SK-N-SH (cell line): ENCODE measurements at regions not wholly inside any gene's neighbourhood (a gene's known extent, or its start where the extent isn't known, plus 50 kb on each side); places are given as distances from the start of the nearest gene placed in this dataset.

Experiments
- CTCF ChIA-PET: fragments of 300-600, 350-600 bp; formaldehyde crosslinking; extraction: SDS; loops from one replicate; lab custom pipeline; 2021; lab: Yijun Ruan, JAX
- POLR2A ChIA-PET: fragments of 350-600 bp; sonication (Branson Sonifier 250); formaldehyde crosslinking; extraction: SDS; loops from one replicate; lab custom pipeline; 2020; ENCODE audit warnings: antibody characterized with exemption, inconsistent platforms; lab: Yijun Ruan, JAX
- DNase-seq: peaks from one replicate; pipeline ENCODE4 v3.0.0; 2012
- H2AFZ ChIP-seq: fragments of 200-600 bp; sonication (generic); 2 replicates; pipeline ENCODE4 v1.8.1; 2016; ENCODE audit warnings: antibody characterized with exemption, mild to moderate bottlenecking, low read depth
- H3F3A ChIP-seq: fragments of 200-600 bp; sonication (generic); replicated peaks from 2 replicates; pipeline ENCODE3; 2016; ENCODE audit warnings: antibody characterized with exemption, mild to moderate bottlenecking; ENCODE audit not compliant: insufficient read depth
- H3K27ac ChIP-seq, 2 experiments: fragments of 200-500 bp in 1 of 2; fragments of 200-600 bp in 1 of 2; sonication (Bioruptor generic) in 1 of 2; sonication (generic), shearing (Covaris generic) in 1 of 2; 2 replicates each; pipeline versions ENCODE4 v1.5.1 to v1.6.1; 2014 to 2016; ENCODE audit warnings: low read depth in 2 of 2, inconsistent platforms in 1 of 2, low read length in 1 of 2, mild to moderate bottlenecking in 1 of 2, mixed read lengths in 1 of 2
- H3K27me3 ChIP-seq: fragments of 200-600 bp; sonication (generic), shearing (Covaris generic); 2 replicates; pipeline ENCODE4 v1.6.1; 2016; ENCODE audit warnings: mixed run types; ENCODE audit not compliant: insufficient read depth
- H3K36me3 ChIP-seq, 2 experiments: fragments of 200-500 bp in 1 of 2; fragments of 200-600 bp in 1 of 2; sonication (Bioruptor generic) in 1 of 2; sonication (generic) in 1 of 2; replicated peaks in 1 of 2; 2 replicates each; pipeline versions ENCODE3 to v1.5.1; 2014 to 2016; ENCODE audit warnings: low read length in 1 of 2, mild to moderate bottlenecking in 1 of 2; ENCODE audit not compliant: insufficient read depth in 2 of 2, control insufficient read depth in 1 of 2
- H3K4me1 ChIP-seq, 2 experiments: fragments of 200-500 bp in 1 of 2; fragments of 200-600 bp in 1 of 2; sonication (Bioruptor generic) in 1 of 2; sonication (generic), shearing (Covaris generic) in 1 of 2; 2 replicates each; pipeline versions ENCODE4 v1.5.1 to v1.6.1; 2014 to 2016; ENCODE audit warnings: low read depth in 1 of 2, low read length in 1 of 2, mixed run types in 1 of 2; ENCODE audit not compliant: insufficient read depth in 2 of 2, control insufficient read depth in 1 of 2
- H3K4me2 ChIP-seq: fragments of 200-600 bp; sonication (generic), shearing (Covaris generic); 2 replicates; pipeline ENCODE4 v1.6.1; 2017; ENCODE audit warnings: mixed run types
- H3K4me3 ChIP-seq, 2 experiments: fragments of 200-500 bp in 1 of 2; fragments of 200-600 bp in 1 of 2; sonication (Bioruptor generic) in 1 of 2; sonication (generic), shearing (Covaris generic) in 1 of 2; 2 replicates each; pipeline versions ENCODE4 v1.5.1 to v1.8.1; 2014 to 2016; ENCODE audit warnings: low read depth in 2 of 2, inconsistent platforms in 1 of 2, low read length in 1 of 2, mild to moderate bottlenecking in 1 of 2, mixed read lengths in 1 of 2, moderate library complexity in 1 of 2
- H3K79me2 ChIP-seq: fragments of 200-600 bp; sonication (generic); 2 replicates; pipeline ENCODE4 v1.8.1; 2017; ENCODE audit warnings: mild to moderate bottlenecking; ENCODE audit not compliant: insufficient read depth
- H3K9ac ChIP-seq: fragments of 200-600 bp; sonication (generic); 2 replicates; pipeline ENCODE4 v1.6.1; 2017; ENCODE audit warnings: mixed run types
- H3K9me2 ChIP-seq: fragments of 200-600 bp; sonication (generic); 2 replicates; pipeline ENCODE4 v1.6.1; 2017; ENCODE audit warnings: mixed run types
- H3K9me3 ChIP-seq: fragments of 200-600 bp; sonication (generic); 2 replicates; pipeline ENCODE4 v1.6.1; 2017; ENCODE audit warnings: mixed run types, mild to moderate bottlenecking, moderate library complexity
- H4K20me1 ChIP-seq: fragments of 200-600 bp; sonication (generic); 2 replicates; pipeline ENCODE4 v1.6.1; 2017; ENCODE audit warnings: mild to moderate bottlenecking, mixed run types; ENCODE audit not compliant: insufficient read depth
- EP300 ChIP-seq, 2 experiments: IDR thresholded peaks; 2 replicates each; pipeline versions ENCODE4 v1.4.0 to v1.6.1; 2012; ENCODE audit warnings: borderline replicate concordance in 1 of 2, low read depth in 1 of 2, low read length in 1 of 2
- EZH2phosphoT487 ChIP-seq: fragments of 200-600 bp; sonication (generic); IDR thresholded peaks from 2 replicates; pipeline ENCODE4 v1.6.1; 2017; ENCODE audit warnings: low read depth, mixed run types, mild to moderate bottlenecking, antibody characterized with exemption, moderate library complexity, borderline replicate concordance
- FOSL2 ChIP-seq: IDR thresholded peaks from 2 replicates; pipeline ENCODE4 v1.4.0; 2012; ENCODE audit warnings: low read depth, mild to moderate bottlenecking, moderate library complexity, borderline replicate concordance
- FOXM1 ChIP-seq: IDR thresholded peaks from 2 replicates; pipeline ENCODE4 v1.4.0; 2012; ENCODE audit warnings: low read depth, mild to moderate bottlenecking
- JUND ChIP-seq: IDR thresholded peaks from 2 replicates; pipeline ENCODE4 v1.4.0; 2012
- MXI1 ChIP-seq: IDR thresholded peaks from 2 replicates; pipeline ENCODE4 v1.6.1; 2012; ENCODE audit warnings: mild to moderate bottlenecking, low read depth, low read length, improper control_type of control experiment
- NFIC ChIP-seq: IDR thresholded peaks from 2 replicates; pipeline ENCODE4 v1.4.0; 2012; ENCODE audit warnings: borderline replicate concordance
- NRF1 ChIP-seq: IDR thresholded peaks from 2 replicates; pipeline ENCODE4 v1.6.1; 2012; ENCODE audit warnings: low read depth, mild to moderate bottlenecking, low read length
- POLR2AphosphoS5 ChIP-seq: IDR thresholded peaks from 2 replicates; pipeline ENCODE4 v1.6.1; 2012; ENCODE audit warnings: low read depth, low read length
- RAD21 ChIP-seq: IDR thresholded peaks from 2 replicates; pipeline ENCODE4 v1.6.1; 2012; ENCODE audit warnings: mild to moderate bottlenecking, low read length
- RFX5 ChIP-seq: IDR thresholded peaks from 2 replicates; pipeline ENCODE4 v1.6.1; 2012; ENCODE audit warnings: mild to moderate bottlenecking, improper control_type of control experiment, low read length
- RXRA ChIP-seq: IDR thresholded peaks from 2 replicates; pipeline ENCODE4 v1.4.0; 2012; ENCODE audit warnings: low read depth, mild to moderate bottlenecking, borderline replicate concordance
- SIN3A ChIP-seq: IDR thresholded peaks from 2 replicates; pipeline ENCODE4 v1.6.1; 2012; ENCODE audit warnings: low read depth, mild to moderate bottlenecking, low read length, moderate library complexity, borderline replicate concordance
- WGBS: methylation state at CpG from one replicate; pipeline ENCODE4 v1.1.6; 2017; ENCODE audit warnings: low lambda C conversion rate; 5-methylcytosine and 5-hydroxymethylcytosine counted together
- TF ChIP-seq, protein P1 (sequence below): IDR thresholded peaks from 2 replicates; pipeline ENCODE4; 2012
- TF ChIP-seq, protein P2 (sequence below): IDR thresholded peaks from 2 replicates; pipeline ENCODE4 v1.6.1; 2012; ENCODE audit warnings: mild to moderate bottlenecking, low read depth, low read length, moderate library complexity

DNA sequence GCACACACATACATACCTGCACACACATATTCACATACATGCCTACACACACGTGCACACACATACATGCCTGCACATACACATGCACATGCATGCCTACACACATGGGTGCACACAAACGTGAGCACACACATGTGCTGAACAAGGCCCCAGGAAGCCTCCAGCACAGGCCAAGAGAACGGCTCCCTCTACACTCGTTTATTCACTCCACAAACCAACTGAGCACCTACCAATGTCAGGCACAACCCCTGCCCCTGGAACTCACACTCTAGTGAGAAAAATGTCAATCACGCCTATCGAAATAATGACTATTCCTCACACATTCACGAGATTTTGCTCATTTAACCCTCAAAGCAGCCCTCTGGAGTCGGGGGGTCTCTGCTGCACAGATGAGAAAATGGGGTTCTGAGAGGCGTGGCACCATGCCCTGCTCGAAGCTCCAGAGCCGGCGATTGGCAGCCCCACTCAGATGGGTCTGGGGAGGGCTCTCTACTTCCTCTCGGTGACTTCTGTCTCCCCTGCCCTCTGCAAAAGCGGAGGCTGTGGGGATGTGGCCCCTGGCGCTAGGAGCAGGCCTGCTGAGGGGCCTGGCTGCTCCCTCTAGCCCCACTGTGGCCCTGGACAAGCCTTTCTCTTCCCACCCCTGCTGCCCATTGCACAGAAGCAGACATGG, 90.2 kb upstream of the RUNX3 start:
- POLR2A ChIA-PET, result no interaction called here

More for the DNA sequence above, 90.2 kb upstream of the RUNX3 start:
- Histone ChIP-seq H3K9ac (no peak overlapping the region), H3K79me2 (no peaks in the 10 kb centered on the region), H3K36me3 (no peaks in the 10 kb centered on the region), H3K4me2 (no peak overlapping the region), H3K4me1 (peaks cover 8 to 9% of the 10 kb centered on the region in 2 experiments; a peak in 3 of 4 replicates), H3K27me3 (no peaks in the 10 kb centered on the region), H3K27ac (no peak overlapping the region), H3K9me3 (no peaks in the 10 kb centered on the region), H3F3A (no peaks in the 10 kb centered on the region), H3K4me3 (no peak overlapping the region), H4K20me1 (no peaks in the 10 kb centered on the region), H3K9me2 (no peaks in the 10 kb centered on the region), H2AFZ (no peak overlapping the region)
- TF ChIP-seq RXRA (no peak), JUND (no peak), RAD21 (no peak), NRF1 (no peak), FOXM1 (no peak), EZH2phosphoT487 (no peak), RFX5 (no peak), POLR2AphosphoS5 (no peak), FOSL2 (no peak), NFIC (no peak), MXI1 (no peak), EP300 (IDR thresholded peaks at IDR 0.05; ENCODE audit: borderline replicate concordance in 1 of 2, low read depth in 1 of 2, low read length in 1 of 2) (no peak), SIN3A (no peak)
- TF ChIP-seq, protein P1, sequence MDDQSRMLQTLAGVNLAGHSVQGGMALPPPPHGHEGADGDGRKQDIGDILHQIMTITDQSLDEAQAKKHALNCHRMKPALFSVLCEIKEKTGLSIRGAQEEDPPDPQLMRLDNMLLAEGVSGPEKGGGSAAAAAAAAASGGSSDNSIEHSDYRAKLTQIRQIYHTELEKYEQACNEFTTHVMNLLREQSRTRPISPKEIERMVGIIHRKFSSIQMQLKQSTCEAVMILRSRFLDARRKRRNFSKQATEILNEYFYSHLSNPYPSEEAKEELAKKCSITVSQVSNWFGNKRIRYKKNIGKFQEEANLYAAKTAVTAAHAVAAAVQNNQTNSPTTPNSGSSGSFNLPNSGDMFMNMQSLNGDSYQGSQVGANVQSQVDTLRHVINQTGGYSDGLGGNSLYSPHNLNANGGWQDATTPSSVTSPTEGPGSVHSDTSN, result no peak
- TF ChIP-seq, protein P2, sequence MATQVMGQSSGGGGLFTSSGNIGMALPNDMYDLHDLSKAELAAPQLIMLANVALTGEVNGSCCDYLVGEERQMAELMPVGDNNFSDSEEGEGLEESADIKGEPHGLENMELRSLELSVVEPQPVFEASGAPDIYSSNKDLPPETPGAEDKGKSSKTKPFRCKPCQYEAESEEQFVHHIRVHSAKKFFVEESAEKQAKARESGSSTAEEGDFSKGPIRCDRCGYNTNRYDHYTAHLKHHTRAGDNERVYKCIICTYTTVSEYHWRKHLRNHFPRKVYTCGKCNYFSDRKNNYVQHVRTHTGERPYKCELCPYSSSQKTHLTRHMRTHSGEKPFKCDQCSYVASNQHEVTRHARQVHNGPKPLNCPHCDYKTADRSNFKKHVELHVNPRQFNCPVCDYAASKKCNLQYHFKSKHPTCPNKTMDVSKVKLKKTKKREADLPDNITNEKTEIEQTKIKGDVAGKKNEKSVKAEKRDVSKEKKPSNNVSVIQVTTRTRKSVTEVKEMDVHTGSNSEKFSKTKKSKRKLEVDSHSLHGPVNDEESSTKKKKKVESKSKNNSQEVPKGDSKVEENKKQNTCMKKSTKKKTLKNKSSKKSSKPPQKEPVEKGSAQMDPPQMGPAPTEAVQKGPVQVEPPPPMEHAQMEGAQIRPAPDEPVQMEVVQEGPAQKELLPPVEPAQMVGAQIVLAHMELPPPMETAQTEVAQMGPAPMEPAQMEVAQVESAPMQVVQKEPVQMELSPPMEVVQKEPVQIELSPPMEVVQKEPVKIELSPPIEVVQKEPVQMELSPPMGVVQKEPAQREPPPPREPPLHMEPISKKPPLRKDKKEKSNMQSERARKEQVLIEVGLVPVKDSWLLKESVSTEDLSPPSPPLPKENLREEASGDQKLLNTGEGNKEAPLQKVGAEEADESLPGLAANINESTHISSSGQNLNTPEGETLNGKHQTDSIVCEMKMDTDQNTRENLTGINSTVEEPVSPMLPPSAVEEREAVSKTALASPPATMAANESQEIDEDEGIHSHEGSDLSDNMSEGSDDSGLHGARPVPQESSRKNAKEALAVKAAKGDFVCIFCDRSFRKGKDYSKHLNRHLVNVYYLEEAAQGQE, result no peak
- no peak for DNase-seq
- WGBS, result 47% methylated on average over 7 of the region's 15 CpGs
- CTCF ChIA-PET, result no interaction called here
